EL (cell line): ENCODE measurements at regions not wholly inside any gene's neighbourhood (a gene's known extent, or its start where the extent isn't known, plus 50 kb on each side); places are given as distances from the start of the nearest gene placed in this dataset.
A peak's percentile ranks its signal among the peaks of the same experiment; 100 is the strongest.

Experiments
- DNase-seq: peaks from one replicate; pipeline ENCODE4 v3.0.0-alpha.2; 2016

GRCh38 chr2:191515551-191515950, 162.4 kb upstream of the NABP1 start:
- DNase-seq: no peak

- DNase-seq: no peak
Measured at GRCh38 chr2:191516260-191516659, 161.7 kb upstream of the NABP1 start.

GRCh38 chr2:191521608-191522208, 156.2 kb upstream of the NABP1 start:
- peak; percentile 51 for DNase-seq

DNA sequence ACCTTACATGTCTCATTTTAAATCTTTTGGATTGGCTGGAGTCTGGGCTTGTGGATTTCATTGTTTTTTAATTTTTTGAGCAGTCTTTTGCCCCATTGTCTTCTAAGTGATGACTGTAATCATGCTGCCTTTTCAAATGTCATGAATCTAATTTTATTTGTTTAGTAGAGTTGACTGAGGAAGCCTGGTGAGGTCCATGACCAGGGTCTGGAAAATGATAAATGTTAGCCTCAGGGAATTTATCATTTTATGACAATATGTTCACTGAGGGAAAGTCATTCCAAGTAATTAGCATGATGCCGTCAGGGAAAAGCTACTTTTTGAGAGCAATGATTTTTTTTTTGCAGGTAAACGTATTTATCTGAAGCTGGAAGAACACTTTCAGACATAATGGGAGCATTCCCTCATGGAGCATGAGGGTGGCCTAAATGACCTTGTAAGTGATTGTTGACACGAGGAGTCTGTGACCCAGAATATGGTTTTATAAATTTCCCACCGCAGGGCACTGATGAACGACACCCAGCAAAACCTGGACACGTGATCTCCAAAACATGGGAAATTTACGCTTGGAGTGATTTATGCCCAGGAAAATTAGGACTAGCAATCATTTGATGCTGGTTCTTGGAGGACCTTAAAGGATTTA, 155.3 kb upstream of the NABP1 start:
- no peak for DNase-seq

DNA sequence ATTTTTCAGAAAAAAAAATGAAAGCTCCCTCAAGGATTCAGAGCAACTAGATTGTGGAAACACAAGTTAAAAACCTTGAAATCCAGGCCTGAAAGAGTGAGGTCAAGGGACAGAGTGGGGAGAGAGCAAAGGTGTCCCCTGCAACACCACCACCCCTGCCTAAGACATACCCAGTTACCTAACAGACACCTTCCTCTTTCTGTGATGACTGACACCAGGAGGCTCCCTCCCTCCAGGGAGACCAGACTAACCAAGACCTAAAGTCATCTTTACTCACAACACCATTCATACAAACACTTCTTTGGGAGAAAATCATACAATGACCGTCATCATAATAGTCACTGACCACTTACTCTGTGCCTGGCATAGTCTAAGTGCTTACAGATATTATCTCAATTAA, 151.8 kb upstream of the NABP1 start:
- no peak for DNase-seq

GRCh38 chr2:191526536-191526935, 151.4 kb upstream of the NABP1 start:
- no peak for DNase-seq

- no peak for DNase-seq
Measured at GRCh38 chr2:191526953-191527556, 150.9 kb upstream of the NABP1 start.

- DNase-seq: no peak
Measured at GRCh38 chr2:191530618-191531017, 147.3 kb upstream of the NABP1 start.

DNA sequence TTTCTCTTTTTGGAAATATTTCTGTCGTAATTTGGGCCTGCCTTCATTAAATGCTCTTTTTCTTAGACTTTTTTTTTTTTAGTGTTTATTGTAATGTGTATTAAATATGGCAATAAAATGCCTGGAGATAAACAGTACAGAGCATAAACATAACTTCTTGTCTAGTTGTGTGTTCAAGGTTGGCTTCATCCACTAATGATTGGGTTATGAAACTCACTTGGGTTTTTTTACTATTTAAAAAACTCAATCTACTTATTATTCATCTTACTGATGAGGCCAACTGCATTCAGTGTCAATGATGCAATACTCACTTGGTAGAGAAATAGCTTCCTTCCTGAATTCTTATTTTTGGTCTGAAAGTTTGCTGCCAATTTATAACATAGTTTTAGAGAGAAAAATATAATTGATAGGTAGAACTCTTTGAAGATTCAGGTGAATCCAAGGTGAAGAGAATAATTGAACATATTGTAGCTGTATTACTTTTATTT, 144.2 kb upstream of the NABP1 start:
- DNase-seq: no peak

DNA sequence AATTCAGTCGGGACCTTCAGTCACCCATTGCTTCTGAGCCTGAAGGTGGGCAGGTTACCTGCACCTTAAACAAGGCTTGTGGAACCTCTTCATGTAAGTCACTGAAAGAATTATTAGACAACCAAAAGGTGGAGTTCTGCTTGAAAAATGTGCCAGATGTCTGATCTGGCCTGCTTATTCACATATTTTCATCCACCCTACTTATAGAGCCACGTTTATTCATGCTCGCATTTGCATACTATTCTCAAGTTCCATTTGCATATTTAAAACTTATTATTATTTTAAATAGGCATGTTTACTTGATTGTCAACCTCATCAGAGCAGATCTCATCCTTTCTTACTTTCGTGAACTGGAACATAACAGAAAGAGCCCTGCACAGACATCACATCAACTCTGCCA, 140.0 kb upstream of the NABP1 start:
- no peak for DNase-seq

- no peak for DNase-seq
Measured at GRCh38 chr2:191538334-191538903, 139.5 kb upstream of the NABP1 start.

GRCh38 chr2:191539068-191539467, 138.9 kb upstream of the NABP1 start:
- DNase-seq: peak; percentile 39

GRCh38 chr2:191540681-191541080, 137.3 kb upstream of the NABP1 start:
- DNase-seq: no peak

GRCh38 chr2:191543708-191544107, 134.2 kb upstream of the NABP1 start:
- no peak for DNase-seq

GRCh38 chr2:191544461-191545062, 133.4 kb upstream of the NABP1 start:
- no peak for DNase-seq

GRCh38 chr2:191545361-191545760, 132.6 kb upstream of the NABP1 start:
- no peak for DNase-seq

DNA sequence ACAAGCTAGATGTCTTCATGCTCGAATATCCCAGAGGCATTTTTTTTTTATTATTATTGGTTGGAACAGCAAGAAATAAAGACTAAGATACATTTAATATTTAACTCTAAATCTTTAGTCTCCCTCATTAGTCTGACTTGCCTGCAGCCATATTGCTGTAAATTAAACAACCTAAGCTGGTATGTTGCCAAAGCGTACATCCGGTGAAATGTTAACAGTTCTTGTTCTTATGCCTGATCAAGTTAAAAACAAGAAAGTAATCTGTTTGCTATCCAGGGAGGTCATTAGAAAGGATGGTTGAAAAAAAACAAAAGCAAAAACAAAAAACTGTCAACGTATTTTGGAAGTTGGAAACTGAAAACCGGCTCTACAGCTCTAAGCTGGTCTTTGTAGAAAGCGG, 125.9 kb upstream of the NABP1 start:
- peak; percentile 31 for DNase-seq

DNA sequence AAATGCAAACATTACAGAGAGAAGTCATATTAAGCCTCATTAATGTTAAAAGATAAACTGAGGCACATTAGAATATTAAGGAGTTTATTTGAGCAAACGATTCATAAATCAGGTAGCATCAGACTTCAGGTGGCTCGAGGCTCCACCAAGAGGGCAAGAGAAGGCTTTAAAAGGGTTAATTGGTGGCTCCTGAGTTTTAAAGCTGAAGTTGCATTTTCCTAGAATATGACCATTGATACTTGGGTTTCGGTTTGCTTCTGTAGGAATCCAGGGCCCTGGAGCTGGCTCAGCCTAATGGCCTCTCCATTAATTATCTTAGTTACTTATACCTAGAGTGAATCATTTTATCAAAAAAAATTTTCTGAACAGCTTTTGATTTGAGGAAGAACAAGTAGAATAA, 123.7 kb upstream of the NABP1 start:
- DNase-seq: no peak

GRCh38 chr2:191555092-191555742, 122.7 kb upstream of the NABP1 start:
- DNase-seq: peak; percentile 82

- no peak for DNase-seq
Measured at GRCh38 chr2:191556463-191556862, 121.5 kb upstream of the NABP1 start.

GRCh38 chr2:191557841-191558240, 120.1 kb upstream of the NABP1 start:
- no peak for DNase-seq

DNA sequence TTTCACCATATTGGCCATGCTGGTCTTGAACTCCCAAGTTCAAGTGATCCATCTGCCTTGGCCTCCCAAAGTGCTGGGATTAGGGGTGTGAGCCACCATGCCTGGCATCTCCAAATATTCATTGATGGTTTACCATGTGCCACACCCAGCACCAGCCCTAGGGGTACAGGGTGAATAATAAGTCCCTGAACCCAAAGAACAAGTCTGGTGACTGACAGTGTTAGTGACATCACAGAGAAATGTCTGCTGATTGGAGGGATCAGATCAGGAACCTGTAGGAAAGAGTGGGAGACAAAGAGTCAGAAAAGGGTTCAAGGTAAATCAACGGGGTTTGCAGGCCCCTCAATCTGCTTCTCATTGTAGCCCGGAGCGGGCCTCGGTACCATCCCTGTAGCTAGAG, 118.4 kb upstream of the NABP1 start:
- no peak for DNase-seq

GRCh38 chr2:191560411-191560980, 117.4 kb upstream of the NABP1 start:
- DNase-seq: no peak
